Effector CD8-positive, alpha-beta T cell (primary cell): ENCODE measurements at regions not wholly inside any gene's neighbourhood (a gene's known extent, or its start where the extent isn't known, plus 50 kb on each side); places are given as distances from the start of the nearest gene placed in this dataset.

Source experiments
- DNase-seq: peaks from one replicate; lab custom pipeline; 2025; lab: John Stamatoyannopoulos, UW

GRCh38 chr3:194265996-194266964, 84.8 kb downstream of the CPN2 start:
- DNase-seq = no peak

GRCh38 chr3:194267744-194268653, 83.1 kb downstream of the CPN2 start:
- DNase-seq = no peak

GRCh38 chr3:194268654-194269512, 82.2 kb downstream of the CPN2 start:
- DNase-seq = no peak

DNA sequence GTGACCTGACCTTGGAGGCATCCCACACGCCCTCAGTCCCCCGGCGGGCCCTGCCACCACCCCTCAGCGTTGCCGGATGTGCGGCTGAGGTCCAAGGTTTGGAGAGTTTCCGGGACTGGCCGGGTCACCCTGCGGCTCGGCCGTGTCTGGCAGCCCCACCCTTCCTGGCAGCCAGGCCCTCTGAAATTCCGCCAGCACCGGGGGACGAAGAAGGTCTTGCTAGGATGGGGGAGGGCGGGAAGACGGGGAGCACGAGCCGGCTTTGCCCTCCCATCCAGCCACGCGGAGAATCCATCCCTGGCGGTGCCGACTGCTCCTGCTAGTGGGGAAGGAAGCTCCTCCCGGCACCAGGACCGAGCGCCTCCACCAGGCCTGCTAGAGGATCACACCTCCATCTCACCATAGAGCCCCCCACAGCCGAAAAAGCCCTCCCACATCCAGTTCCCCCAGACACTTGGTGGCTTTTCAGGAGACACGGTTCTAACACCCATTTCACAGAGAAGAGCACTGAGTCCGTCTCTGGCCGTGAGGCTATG, 81.5 kb downstream of the CPN2 start:
- DNase-seq = no peak

- DNase-seq = no peak
These were observed 80.3 kb downstream of the CPN2 start for GRCh38 chr3:194270627-194271459.

GRCh38 chr3:194271460-194272035, 79.6 kb downstream of the CPN2 start:
- no peak for DNase-seq

DNA sequence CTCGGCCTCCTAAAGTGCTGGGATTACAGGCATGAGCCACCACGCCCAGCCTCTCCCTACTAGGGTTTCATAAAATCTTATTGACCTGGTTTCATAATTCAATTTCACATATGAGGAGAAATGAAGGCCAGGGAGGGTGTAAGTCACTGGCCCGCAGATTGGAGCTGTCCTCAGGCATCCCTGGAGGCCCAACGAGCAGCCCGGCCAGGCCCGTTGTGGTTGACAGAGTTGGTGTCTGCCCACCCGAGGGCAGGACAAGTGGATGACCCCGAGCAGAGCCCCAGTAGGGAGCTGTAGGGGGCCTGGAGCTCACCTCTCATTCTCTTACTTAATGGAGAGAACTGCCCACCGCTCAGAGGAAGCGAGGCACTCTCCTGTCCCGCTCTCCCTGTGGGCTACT, 78.9 kb downstream of the CPN2 start:
- DNase-seq = no peak

GRCh38 chr3:194272861-194273742, 78.0 kb downstream of the CPN2 start:
- no peak for DNase-seq

DNA sequence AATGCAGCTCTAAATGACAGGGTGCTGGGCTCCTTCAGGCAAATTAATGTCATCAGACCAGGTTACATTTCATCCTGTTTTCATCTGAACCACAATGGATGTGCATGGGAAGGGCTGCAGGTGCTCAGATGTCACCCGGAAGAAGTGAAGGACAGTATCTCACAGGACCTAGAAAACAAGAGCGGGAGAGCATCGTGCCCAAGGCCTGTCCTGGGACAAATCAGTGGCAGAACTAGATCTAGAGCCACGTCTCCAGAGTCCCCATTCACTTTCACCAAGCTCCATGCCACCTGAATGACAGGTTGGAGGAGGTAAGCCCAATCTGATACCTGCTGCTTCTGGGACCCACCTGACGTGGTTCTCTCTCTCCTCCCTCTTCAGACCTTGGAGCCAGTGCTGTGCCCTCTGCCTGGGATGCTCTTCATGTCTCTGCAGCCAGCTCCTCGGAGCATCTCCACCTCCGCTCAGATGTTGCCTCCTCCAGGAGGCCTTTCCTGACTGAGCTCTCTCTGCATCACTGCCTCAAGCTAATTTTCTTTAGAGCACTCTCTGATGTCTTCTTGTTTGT, 77.3 kb downstream of the CPN2 start:
- DNase-seq = no peak

- no peak for DNase-seq
These were observed 76.6 kb downstream of the CPN2 start for GRCh38 chr3:194274424-194275085.

GRCh38 chr3:194275291-194275690, 75.8 kb downstream of the CPN2 start:
- DNase-seq = no peak

DNA sequence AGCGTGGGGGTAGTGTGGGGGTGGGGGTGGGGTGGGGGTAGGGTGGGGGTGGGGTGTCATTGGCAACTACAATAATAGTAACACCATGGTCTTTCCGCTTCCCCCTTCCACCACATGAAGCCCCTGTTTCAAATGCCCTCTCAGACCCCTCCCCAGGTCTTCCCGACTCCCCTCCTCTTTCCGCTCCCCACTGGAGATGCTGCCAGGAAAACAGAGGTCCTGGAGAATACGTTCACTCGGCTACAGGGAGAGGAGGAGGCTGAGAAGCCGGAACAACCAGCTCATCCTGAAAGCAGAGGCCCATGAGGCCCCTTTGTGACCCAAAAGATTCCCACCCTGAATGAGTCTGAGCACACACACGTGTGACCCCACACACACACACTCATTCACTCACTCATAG, 75.4 kb downstream of the CPN2 start:
- DNase-seq = no peak

DNA sequence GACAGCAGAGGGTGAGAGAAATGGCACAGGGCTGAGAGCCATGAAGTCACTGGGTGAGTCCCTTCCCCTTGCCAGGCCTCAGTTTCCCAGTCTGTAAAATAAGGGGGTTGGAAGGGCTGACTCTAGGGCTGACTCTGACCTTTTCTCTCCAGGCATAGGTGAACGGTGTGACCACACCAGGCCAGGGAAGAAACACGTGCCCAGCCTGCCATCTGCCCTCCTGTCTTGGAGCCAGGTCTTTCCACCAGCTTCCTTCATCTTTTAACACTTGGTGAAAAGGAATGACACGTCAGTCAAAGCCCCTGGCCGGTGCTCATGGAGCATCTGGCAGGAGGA, 74.4 kb downstream of the CPN2 start:
- no peak for DNase-seq

- no peak for DNase-seq
These were observed 73.9 kb downstream of the CPN2 start for GRCh38 chr3:194277104-194277785.

DNA sequence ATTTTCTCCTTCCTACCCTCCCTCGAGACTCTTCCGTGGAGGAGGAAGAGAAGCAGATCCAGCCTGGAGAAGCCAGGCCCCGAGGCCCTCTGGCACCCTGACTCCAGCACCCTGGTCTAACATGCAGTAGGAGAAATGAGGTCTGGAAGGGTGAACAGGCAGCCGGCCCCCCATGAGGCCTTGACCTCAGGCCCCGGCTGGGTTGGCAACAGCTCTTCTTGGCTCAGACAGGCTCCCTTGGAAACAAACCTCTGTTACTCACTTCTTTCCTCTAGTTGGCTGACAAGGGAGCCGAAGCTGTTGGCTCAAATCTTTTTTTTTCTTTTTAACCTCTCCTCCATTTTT, 73.4 kb downstream of the CPN2 start:
- no peak for DNase-seq

GRCh38 chr3:194278186-194278845, 72.8 kb downstream of the CPN2 start:
- no peak for DNase-seq

DNA sequence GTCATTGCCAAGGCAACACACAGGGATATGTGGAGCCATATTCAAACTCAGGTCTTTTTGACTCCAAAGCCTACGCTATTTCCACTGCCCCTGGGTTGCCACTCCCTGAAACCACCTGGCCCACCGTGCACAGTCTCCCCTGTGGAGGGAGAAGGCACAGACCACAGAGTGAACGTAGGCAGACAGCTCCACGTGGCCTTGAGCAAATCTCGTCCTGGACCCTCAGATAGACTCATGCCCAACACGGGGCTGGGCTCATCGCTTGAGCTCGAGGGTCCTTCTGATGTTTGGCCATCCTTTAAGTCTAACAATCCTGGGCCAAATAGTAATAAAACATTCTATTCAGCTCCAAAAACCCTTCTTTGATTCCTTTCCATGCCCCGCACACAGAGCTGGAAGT, 72.0 kb downstream of the CPN2 start:
- DNase-seq = no peak
